CD14-positive monocyte (primary cell): ENCODE measurements at regions not wholly inside any gene's neighbourhood (a gene's known extent, or its start where the extent isn't known, plus 50 kb on each side); places are given as distances from the start of the nearest gene placed in this dataset.

Source experiments
- DNase-seq, 3 donors: peaks; one replicate each; pipeline ENCODE4 v3.0.0-alpha.2; 2011 to 2022
- H2AFZ ChIP-seq: 2 replicates; pipeline ENCODE4 v1.6.0; 2012; ENCODE audit warnings: mild to moderate bottlenecking, low read depth, low read length, inconsistent platforms; ENCODE audit not compliant: insufficient read depth, poor library complexity, severe bottlenecking
- H3K27ac ChIP-seq, 2 donors: 1 replicate in 1 of 2; 2 replicates in 1 of 2; pipeline ENCODE4 v1.5.1; 2012 to 2013; ENCODE audit warnings: low read length in 2 of 2, control low read depth in 1 of 2, inconsistent platforms in 1 of 2, low read depth in 1 of 2, mild to moderate bottlenecking in 1 of 2
- H3K27me3 ChIP-seq, 2 donors: one replicate each; pipeline versions ENCODE4 v1.6.0 to v1.6.1; 2011 to 2013; ENCODE audit warnings: low read length in 2 of 2; ENCODE audit not compliant: control insufficient read depth in 2 of 2, insufficient read depth in 2 of 2
- H3K36me3 ChIP-seq, 2 donors: replicated peaks in 1 of 2; 1 replicate in 1 of 2; 2 replicates in 1 of 2; pipeline versions ENCODE4 v1.5.1 to v1.6.1; 2012 to 2013; ENCODE audit warnings: low read length in 2 of 2, control low read depth in 1 of 2, inconsistent platforms in 1 of 2, mild to moderate bottlenecking in 1 of 2; ENCODE audit not compliant: insufficient read depth in 2 of 2, control insufficient read depth in 1 of 2
- H3K4me1 ChIP-seq, 2 donors: 1 replicate in 1 of 2; 2 replicates in 1 of 2; pipeline versions ENCODE4 v1.5.1 to v1.6.1; 2012 to 2013; ENCODE audit warnings: low read length in 2 of 2, control low read depth in 1 of 2, inconsistent platforms in 1 of 2, mild to moderate bottlenecking in 1 of 2, moderate library complexity in 1 of 2; ENCODE audit not compliant: insufficient read depth in 2 of 2, control insufficient read depth in 1 of 2
- H3K4me2 ChIP-seq: replicated peaks from 2 replicates; pipeline ENCODE3; 2012; ENCODE audit warnings: low read length, moderate library complexity, mild to moderate bottlenecking; ENCODE audit not compliant: poor library complexity, severe bottlenecking; ENCODE audit errors: extremely low read depth
- H3K4me3 ChIP-seq, 3 experiments: fragments of 200-600 bp in 1 of 3; sonication (generic) in 1 of 3; replicated peaks in 1 of 3; 1 replicate in 2 of 3; 2 replicates in 1 of 3; pipeline ENCODE4 v1.5.1; 2011 to 2013; ENCODE audit warnings: low read length in 3 of 3, mild to moderate bottlenecking in 3 of 3, control low read depth in 2 of 3, low read depth in 2 of 3, inconsistent platforms in 1 of 3, moderate library complexity in 1 of 3
- H3K79me2 ChIP-seq: 2 replicates; pipeline ENCODE4 v1.6.0; 2012; ENCODE audit warnings: mild to moderate bottlenecking, control low read depth, inconsistent platforms, low read length, moderate library complexity; ENCODE audit not compliant: insufficient read depth
- H3K9ac ChIP-seq: 2 replicates; pipeline ENCODE4 v1.6.0; 2017; ENCODE audit warnings: low read length, mild to moderate bottlenecking; ENCODE audit not compliant: insufficient read depth, poor library complexity, severe bottlenecking
- H3K9me3 ChIP-seq, 2 donors: replicated peaks in 1 of 2; 1 replicate in 1 of 2; 2 replicates in 1 of 2; pipeline versions ENCODE4 v1.5.1 to v1.6.1; 2012 to 2013; ENCODE audit warnings: low read length in 2 of 2, control low read depth in 1 of 2; ENCODE audit not compliant: control insufficient read depth in 1 of 2, insufficient read depth in 1 of 2
- H4K20me1 ChIP-seq: 2 replicates; pipeline ENCODE4 v1.6.0; 2012; ENCODE audit warnings: mild to moderate bottlenecking, low read length, control low read depth, moderate library complexity; ENCODE audit not compliant: insufficient read depth
- H3K27ac Mint-ChIP-seq, 7 donors: one replicate each; pipeline ENCODE4 v1.8.0; 2020; ENCODE audit warnings: mild to moderate bottlenecking in 7 of 7, mixed read lengths in 7 of 7, moderate library complexity in 6 of 7, inconsistent platforms in 2 of 7
- H3K27me3 Mint-ChIP-seq, 3 donors: one replicate each; pipeline ENCODE4 v1.8.0; 2021 to 2022; ENCODE audit warnings: low read depth in 3 of 3, mild to moderate bottlenecking in 3 of 3, mixed read lengths in 3 of 3, moderate library complexity in 3 of 3, inconsistent platforms in 1 of 3
- H3K36me3 Mint-ChIP-seq, 2 donors: one replicate each; pipeline ENCODE4 v1.8.0; 2020; ENCODE audit warnings: mixed read lengths in 2 of 2, inconsistent platforms in 1 of 2, mild to moderate bottlenecking in 1 of 2
- H3K4me1 Mint-ChIP-seq: one replicate; pipeline ENCODE4 v1.8.0; 2020; ENCODE audit warnings: mild to moderate bottlenecking, mixed read lengths
- H3K4me3 Mint-ChIP-seq, 2 donors: one replicate each; pipeline ENCODE4 v1.8.0; 2020; ENCODE audit warnings: mild to moderate bottlenecking in 2 of 2, mixed read lengths in 2 of 2, moderate library complexity in 1 of 2
- H3K9me3 Mint-ChIP-seq, 7 donors: one replicate each; pipeline ENCODE4 v1.8.0; 2020 to 2022; ENCODE audit warnings: mixed read lengths in 7 of 7, mild to moderate bottlenecking in 6 of 7, moderate library complexity in 6 of 7, inconsistent platforms in 2 of 7
- WGBS: methylation state at CpG from one replicate; pipeline ENCODE4 v1.1.5; 2013; ENCODE audit warnings: missing lambda C conversion rate; ENCODE audit not compliant: insufficient coverage; 5-methylcytosine and 5-hydroxymethylcytosine counted together
- intact Hi-C, 2 donors: fragments of 100-400 bp; cut with micrococcal nuclease; formaldehyde crosslinking; loops; one replicate each; pipeline versions ENCODE4 v1.15.0 to v1.15.1; 2023
- TF ChIP-seq, protein P1 (sequence below): fragments of 200-600 bp; IDR thresholded peaks from one replicate; pipeline ENCODE4 v1.8.0; 2022; ENCODE audit warnings: antibody characterized with exemption, mild to moderate bottlenecking

DNA sequence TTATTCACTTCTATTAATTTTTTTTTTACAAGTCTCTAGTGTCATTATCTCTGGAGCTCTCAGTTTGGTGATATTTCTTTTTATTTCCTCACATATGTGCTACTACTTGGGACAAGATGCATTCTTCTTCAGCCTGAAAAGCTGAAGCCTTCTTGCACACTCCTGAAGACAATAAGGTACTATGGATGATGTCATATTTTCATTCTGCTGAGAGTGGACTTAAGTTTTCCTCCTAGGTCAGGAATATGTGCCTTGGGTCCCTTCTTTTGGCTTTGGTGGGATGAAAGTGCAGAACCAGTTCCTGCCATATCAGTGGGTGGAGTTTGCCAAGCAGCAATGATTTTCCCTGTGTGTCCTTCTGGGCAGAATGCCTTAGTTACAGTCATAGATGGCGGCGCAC lies 188.7 kb upstream of the EYA4 start:
- intact Hi-C loops = no loop called here
- H2AFZ ChIP-seq = no peak overlapping the region
- H3K79me2 ChIP-seq = no peaks in the 10 kb centered on the region
- Mint-ChIP-seq H3K9me3 (no peaks in the 10 kb centered on the region), H3K27me3 (peaks cover 0 to 2% (median 0%) of the 10 kb centered on the region in 3 donors), H3K4me1 (no peaks in the 10 kb centered on the region), H3K4me3 (no peak overlapping the region), H3K36me3 (no peaks in the 10 kb centered on the region), H3K27ac (no peak overlapping the region)
- H3K9me3 ChIP-seq = no peaks in the 10 kb centered on the region
- DNase-seq = no peak
- no CpG with 5 or more reads among the region's 2 CpGs for WGBS
- H3K4me2 ChIP-seq = no peak overlapping the region
- no peaks in the 10 kb centered on the region for H3K36me3 ChIP-seq
- TF ChIP-seq, protein P1, sequence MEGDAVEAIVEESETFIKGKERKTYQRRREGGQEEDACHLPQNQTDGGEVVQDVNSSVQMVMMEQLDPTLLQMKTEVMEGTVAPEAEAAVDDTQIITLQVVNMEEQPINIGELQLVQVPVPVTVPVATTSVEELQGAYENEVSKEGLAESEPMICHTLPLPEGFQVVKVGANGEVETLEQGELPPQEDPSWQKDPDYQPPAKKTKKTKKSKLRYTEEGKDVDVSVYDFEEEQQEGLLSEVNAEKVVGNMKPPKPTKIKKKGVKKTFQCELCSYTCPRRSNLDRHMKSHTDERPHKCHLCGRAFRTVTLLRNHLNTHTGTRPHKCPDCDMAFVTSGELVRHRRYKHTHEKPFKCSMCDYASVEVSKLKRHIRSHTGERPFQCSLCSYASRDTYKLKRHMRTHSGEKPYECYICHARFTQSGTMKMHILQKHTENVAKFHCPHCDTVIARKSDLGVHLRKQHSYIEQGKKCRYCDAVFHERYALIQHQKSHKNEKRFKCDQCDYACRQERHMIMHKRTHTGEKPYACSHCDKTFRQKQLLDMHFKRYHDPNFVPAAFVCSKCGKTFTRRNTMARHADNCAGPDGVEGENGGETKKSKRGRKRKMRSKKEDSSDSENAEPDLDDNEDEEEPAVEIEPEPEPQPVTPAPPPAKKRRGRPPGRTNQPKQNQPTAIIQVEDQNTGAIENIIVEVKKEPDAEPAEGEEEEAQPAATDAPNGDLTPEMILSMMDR = no peak
- H4K20me1 ChIP-seq = no peaks in the 10 kb centered on the region
- H3K9ac ChIP-seq = no peak overlapping the region
- no peak overlapping the region for H3K4me3 ChIP-seq
- H3K27me3 ChIP-seq = no peaks in the 10 kb centered on the region
- H3K4me1 ChIP-seq = no peaks in the 10 kb centered on the region
- H3K27ac ChIP-seq = no peak overlapping the region

DNA sequence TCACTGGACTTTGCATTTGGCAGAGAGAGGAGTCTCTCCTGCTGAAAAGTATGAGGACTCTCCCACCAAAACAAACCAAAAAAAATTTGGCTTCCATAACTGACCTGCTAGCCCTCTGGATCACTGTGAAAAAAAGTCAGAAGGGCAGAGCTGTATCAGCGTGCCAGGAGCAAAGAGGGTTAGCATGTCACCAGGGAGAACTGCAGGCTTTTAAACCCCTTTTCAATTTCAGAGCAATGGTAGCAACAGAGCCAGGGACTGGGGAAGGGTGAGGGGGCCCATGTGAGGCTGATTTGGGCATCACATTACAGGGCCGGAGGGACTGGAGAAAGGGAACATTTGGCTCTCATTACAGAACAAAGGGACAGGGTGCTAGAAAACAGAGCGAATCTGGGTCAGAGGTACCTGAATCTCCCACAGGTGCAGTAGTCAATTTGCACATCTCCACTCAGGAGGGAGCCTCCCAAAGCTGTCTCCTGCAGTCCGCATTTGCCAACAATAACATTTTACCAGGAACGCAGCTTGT lies 185.7 kb upstream of the EYA4 start:
- Histone ChIP-seq H3K4me1 (no peaks in the 10 kb centered on the region), H3K4me2 (no peak overlapping the region), H3K9ac (no peak overlapping the region), H3K9me3 (no peaks in the 10 kb centered on the region), H3K27ac (no peak overlapping the region), H3K27me3 (no peaks in the 10 kb centered on the region), H3K36me3 (no peaks in the 10 kb centered on the region), H4K20me1 (no peaks in the 10 kb centered on the region), H3K4me3 (no peak overlapping the region), H2AFZ (no peak overlapping the region), H3K79me2 (no peaks in the 10 kb centered on the region)
- TF ChIP-seq, protein P1 = no peak
- no peak overlapping the region for H3K4me3 Mint-ChIP-seq
- no peak for DNase-seq
- H3K9me3 Mint-ChIP-seq = no peaks in the 10 kb centered on the region
- no peak overlapping the region for H3K27ac Mint-ChIP-seq
- intact Hi-C loops = no loop called here
- H3K36me3 Mint-ChIP-seq = no peaks in the 10 kb centered on the region
- 93% methylated on average over 3 of the region's 5 CpGs for WGBS
- H3K27me3 Mint-ChIP-seq = peaks cover 0 to 2% (median 0%) of the 10 kb centered on the region in 3 donors
- no peaks in the 10 kb centered on the region for H3K4me1 Mint-ChIP-seq
